ENCODE measurements at regions not wholly inside any gene's neighbourhood (a gene's known extent, or its start where the extent isn't known, plus 50 kb on each side); places are given as distances from the start of the nearest gene placed in this dataset.
"Not testable (repeated sequence)": the region's sequence is repeated elsewhere in the genome, so short reads cannot be mapped to it uniquely, and the experiment has no call there.

GRCh38 chr7:42688056-42688371, 223.9 kb downstream of the C7orf25 start:
- no peak for FAIRE-seq
- no peak for DNase-seq (ENCODE audit: low spot score in 2 of 2)

- FAIRE-seq = no peak
- no peak for DNase-seq (ENCODE audit: low spot score in 2 of 2)
Observed at GRCh38 chr7:42687211-42688055, 224.4 kb downstream of the C7orf25 start.

GRCh38 chr7:42686594-42687156, 225.2 kb downstream of the C7orf25 start:
- no peak for DNase-seq (ENCODE audit: low spot score in 2 of 2)
- no peak for FAIRE-seq

GRCh38 chr7:42685911-42686310, 226.0 kb downstream of the C7orf25 start:
- FAIRE-seq = no peak
- DNase-seq (ENCODE audit: low spot score in 2 of 2) = no peak

GRCh38 chr7:42677751-42678699, 233.8 kb downstream of the C7orf25 start:
- FAIRE-seq (no peak), DNase-seq (ENCODE audit: low spot score in 2 of 2) (no peak)

DNA sequence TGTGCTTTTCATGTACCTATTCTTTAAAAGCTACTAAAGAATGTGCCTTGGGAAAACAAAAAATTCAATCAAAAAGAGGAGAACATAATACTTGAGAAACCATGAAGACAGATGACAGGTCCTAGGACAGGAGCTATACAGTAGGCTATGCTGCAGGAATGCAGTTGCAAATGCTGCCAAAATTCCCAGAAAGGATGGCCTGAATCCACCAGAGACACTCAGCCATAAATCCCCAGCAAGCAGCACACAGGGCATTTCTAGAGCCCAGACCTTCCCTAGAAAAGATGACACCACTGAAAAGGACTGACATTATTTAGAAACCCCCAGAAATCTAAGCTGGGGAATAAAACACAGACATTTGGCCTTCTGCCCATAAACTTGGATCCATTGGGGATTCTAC, 237.3 kb downstream of the C7orf25 start:
- FAIRE-seq = no peak

DNA sequence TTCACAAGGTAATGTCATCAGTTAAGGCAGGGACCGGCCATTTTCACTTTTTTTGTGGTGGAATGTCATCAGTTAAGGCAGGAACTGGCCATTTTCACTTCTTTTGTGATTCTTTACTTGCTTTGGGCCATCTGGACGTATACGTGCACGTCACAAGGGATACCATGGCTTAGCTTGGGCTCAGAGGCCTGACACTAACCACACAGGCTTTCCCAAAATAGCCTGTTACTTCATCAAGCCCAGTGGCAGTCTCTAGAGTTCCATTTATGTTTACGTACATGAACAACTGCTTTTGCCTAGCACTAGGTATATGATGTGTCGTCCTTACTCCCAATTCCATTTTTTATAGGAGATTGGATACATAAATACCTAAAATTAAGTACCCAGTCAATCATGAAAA, 237.9 kb downstream of the C7orf25 start:
- DNase-seq (ENCODE audit: low spot score in 2 of 2) = no peak
- no peak for FAIRE-seq

More for the DNA sequence above, 237.3 kb downstream of the C7orf25 start:
- no peak for DNase-seq (ENCODE audit: low spot score in 2 of 2)

GRCh38 chr7:42672339-42672999, 239.4 kb downstream of the C7orf25 start:
- FAIRE-seq (no peak), DNase-seq (ENCODE audit: low spot score in 2 of 2) (no peak)

- DNase-seq (ENCODE audit: low spot score in 2 of 2) (no peak), FAIRE-seq (no peak)
Observed at GRCh38 chr7:42671627-42672026, 240.2 kb downstream of the C7orf25 start.

DNA sequence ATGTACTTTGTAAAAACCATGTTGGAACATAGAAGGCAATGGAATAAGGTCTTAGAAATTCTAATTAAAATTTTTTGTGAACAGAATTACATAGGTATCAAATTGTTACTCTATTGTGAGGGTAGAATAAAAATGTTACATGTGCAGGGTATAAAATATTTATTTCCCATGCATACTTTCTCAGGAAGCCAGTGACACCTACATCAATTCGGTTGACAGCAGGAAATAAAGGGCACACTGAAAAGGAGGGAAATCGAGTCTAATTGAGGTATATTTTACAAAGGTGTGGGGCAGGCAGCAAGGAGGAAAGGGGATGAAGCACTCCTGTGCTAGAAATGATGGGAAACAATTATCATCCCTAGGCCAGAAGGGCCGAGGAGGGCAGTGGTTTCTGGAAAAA, 244.9 kb downstream of the C7orf25 start:
- no peak for FAIRE-seq
- no peak for DNase-seq (ENCODE audit: low spot score in 2 of 2)

DNA sequence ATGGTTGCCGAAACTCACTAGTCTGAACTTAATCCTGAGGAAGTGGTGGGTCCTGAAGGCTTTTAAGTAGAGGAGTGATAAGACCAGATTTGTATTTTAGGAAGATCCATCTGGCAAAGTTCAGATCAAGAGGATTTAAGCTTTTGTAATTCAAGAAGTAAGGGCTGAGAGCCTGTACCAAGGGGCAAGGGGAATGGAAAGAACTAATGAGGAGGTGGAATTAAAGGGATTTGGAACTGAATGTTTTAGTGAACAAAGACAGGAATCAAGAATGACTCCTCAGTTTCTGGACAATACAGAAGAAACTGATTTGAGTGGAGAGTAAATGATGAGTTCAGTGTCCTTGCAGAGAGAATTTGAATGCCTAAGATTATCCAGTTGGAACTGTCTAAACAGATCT, 249.0 kb downstream of the C7orf25 start:
- DNase-seq (ENCODE audit: low spot score in 2 of 2) = no peak
- no peak for FAIRE-seq

GRCh38 chr7:42661312-42661711, 250.6 kb downstream of the C7orf25 start:
- DNase-seq (ENCODE audit: low spot score in 2 of 2) (no peak), FAIRE-seq (no peak)

DNA sequence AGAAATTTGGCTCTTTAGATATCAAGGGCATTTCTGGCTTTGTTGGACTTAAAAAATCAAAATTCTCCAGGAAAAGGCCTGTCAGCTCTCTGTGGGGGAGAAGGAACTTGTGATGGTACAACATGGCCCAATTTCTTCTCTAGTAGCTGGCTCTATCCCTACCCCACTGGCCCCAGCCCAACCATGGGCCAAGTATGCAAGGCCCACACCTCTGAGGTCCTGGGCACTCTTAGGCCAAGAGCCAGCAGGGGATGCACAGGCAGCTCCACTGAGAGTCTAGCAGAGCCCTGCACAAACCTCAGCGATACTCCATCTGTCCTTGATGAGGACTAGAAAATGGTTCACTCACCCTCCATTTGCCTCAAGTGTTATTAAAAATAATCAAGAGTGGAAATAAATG, 261.2 kb downstream of the C7orf25 start:
- FAIRE-seq (no peak), DNase-seq (ENCODE audit: low spot score in 2 of 2) (no peak)

DNA sequence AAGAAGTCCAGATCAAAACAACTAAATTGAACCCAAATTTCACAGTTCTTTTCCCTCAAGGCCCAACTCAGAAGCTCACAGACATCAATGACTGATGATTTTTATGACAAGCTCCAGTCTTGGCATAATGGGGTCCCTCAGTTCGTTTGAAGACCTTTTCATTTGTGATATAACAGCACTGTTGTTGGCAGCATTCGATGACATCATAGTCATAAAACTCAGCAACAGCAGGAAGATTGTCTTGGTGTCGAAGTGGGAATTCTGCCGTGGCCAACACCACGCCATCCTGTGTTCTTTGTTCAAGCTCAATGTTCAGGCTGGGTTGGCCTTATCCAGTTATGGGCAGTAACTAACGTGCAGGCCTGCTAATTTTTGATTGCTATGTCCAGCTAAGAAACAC, 261.7 kb downstream of the C7orf25 start:
- FAIRE-seq (no peak), DNase-seq (ENCODE audit: low spot score in 2 of 2) (no peak)

- no peak for FAIRE-seq
- DNase-seq (ENCODE audit: low spot score in 2 of 2) = no peak
Observed at GRCh38 chr7:42645906-42646305, 266.0 kb downstream of the C7orf25 start.

- DNase-seq (ENCODE audit: low spot score in 2 of 2) = no peak
- no peak for FAIRE-seq
Observed at GRCh38 chr7:42642699-42643098, 269.2 kb downstream of the C7orf25 start.

DNA sequence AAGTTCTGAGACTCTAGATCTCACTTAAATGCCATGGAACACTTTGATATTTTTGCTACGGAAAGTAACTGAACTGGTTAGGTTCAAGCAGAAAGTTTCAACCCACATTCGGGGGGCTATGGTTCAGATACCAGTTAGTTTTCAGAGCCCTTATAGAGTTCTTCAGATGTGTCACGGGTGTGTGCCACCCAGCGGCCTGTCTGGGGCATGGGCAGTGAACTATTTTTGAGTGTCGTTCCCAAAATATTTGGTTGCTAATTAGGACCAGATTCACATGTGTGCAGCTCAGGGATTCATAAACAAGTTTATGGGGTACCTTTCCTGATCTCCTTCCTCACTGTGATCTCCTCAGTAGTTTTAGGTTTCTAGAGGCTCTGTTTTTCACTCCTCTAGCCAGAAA, 271.9 kb downstream of the C7orf25 start:
- DNase-seq (ENCODE audit: low spot score in 2 of 2) = no peak
- no peak for FAIRE-seq

DNA sequence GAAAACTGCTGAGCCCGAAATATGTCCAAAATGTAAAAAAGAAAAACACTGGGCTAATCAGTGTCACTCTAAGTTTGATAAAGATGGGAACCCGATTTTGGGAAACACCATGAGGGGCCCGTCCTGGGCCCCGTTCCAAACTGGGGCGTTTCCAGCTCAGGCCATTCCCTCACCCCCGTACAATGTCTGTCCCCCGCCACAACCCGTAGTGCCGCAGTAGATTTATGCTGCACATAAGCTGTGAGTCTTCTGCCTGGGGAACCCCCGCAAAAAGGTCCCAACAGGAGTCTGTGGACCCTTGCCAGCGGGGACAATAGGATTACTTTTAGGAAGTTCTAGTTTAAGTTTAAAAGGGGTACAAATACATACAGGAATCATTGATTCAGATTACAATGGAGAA, 275.5 kb downstream of the C7orf25 start:
- not testable (repeated sequence) for DNase-seq (ENCODE audit: low spot score in 2 of 2)

DNA sequence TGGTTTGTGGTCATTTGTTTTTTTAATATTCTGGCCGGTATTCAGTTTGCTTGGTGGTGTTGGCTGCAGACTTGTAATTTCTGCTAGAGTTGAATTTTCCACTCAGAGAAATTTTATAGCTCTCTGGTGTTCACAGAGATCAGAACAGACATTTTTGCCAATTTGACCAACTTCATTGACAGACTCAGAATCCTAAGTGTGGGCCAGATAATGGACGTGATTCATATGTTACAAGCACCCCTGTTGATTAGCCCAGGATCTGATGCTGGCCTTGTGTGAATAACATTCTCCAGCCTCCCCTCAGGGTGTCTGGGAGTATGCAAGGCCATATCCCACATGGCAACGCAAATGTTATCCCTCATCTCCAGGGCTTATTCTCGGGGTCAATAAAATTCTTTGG, 283.8 kb downstream of the C7orf25 start:
- FAIRE-seq = no peak
- DNase-seq (ENCODE audit: low spot score in 2 of 2) = no peak

More for the DNA sequence above, 275.5 kb downstream of the C7orf25 start:
- FAIRE-seq = not testable (repeated sequence)

- DNase-seq (ENCODE audit: low spot score in 2 of 2) (no peak), FAIRE-seq (no peak)
Observed at GRCh38 chr7:42627626-42628025, 284.2 kb downstream of the C7orf25 start.

DNA sequence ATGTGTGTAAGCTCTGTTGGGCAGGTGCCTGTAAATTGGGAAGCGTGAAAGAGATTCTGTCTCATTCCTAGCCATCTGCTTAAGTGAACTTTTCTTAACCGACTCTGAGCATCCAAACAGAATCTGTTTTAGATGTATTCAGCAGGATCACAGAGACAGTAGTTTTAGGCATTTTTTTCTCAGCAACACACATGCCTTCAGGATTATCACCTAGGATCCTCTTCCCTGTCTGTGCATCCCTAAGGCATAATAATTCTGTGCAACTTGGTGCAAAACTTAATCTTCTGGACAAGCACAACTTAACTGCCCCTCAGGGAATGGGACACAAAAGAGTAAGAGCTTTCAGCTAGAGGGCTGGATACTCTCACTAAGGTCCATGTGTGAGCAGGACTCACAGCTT, 284.8 kb downstream of the C7orf25 start:
- DNase-seq (ENCODE audit: low spot score in 2 of 2) (no peak), FAIRE-seq (no peak)

Measured in frontal cortex (tissue), 3 donors.